Fibroblast of skin of abdomen (primary cell): ENCODE measurements at regions not wholly inside any gene's neighbourhood (a gene's known extent, or its start where the extent isn't known, plus 50 kb on each side); places are given as distances from the start of the nearest gene placed in this dataset.

Experiments used
- DNase-seq: peaks from one replicate; pipeline ENCODE4 v3.0.0-alpha.2; 2013

DNA sequence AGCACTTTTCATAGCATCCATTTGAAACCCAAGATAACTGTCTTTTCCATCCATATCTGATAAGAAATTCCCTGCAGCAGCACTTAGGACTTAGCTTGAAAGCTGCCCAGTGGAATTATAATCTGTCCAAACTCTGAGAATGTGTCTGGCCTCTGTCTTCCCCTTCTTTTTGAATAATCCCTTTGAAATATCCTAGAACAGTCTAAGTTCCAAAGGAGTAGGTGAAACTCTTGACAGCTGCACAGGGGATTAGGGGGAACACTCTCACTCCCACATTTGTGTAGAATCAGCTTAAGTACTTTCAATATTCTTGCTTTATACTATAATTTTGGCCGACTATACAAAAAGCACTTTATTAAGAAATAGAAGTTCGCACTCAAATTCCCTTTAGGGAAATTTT, 157.7 kb downstream of the PAPSS1 start:
- no peak for DNase-seq

DNA sequence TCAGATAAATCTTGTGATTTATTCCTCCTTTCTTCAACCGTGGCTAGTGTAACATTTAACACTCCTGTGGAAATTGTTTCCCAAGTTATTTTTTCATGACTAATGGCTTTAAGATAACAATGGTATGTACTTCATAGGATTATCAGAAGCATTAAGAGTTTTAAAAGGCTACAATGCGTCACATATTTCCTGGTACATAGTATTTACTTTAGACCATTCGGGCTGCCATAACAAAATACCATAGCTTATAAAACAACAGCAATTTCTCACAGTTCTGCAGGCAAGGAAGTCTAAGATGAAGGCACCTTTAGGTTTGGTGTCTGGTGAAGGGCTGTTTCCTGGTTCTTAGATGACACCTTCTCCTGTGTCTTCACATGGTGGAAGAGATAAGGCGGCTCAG, 158.6 kb downstream of the PAPSS1 start:
- peak; percentile 32 for DNase-seq

DNA sequence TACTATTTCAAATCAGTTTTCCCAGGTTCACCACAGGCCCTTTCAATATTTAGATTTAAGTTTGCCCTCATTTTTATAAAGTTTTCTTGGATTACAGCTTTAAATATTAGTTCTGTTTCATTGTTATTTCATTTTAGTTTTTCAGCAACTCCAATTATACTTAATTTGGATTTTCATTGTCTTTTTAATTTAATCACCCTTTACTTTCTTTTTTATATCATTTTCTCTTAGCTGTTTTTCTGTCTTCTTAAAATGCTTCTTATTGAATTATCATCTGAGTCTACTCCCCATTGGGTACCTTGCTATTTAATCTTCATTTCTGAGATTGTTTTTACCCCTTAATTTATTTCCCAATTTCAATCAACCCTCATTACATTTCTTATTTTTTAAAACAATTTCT, 160.4 kb downstream of the PAPSS1 start:
- DNase-seq = no peak

DNA sequence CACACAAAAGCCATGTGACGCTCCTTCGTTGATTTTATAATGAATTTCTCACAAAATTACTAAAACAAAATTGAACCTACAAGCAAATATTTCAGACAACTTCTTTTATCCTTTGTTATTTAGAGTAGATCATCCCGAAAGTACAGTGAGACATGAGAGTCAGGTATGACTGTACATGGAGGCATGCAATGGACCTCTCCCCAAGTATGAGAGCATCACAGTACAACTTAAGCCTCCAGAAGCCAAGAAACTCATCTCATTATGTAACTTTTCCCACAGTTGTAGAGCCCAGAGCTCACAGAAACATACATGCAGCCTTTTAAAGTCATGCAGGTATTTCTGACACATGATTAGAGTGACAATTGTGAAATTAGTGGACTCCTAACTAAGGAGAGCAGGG, 167.7 kb downstream of the PAPSS1 start:
- no peak for DNase-seq

DNA sequence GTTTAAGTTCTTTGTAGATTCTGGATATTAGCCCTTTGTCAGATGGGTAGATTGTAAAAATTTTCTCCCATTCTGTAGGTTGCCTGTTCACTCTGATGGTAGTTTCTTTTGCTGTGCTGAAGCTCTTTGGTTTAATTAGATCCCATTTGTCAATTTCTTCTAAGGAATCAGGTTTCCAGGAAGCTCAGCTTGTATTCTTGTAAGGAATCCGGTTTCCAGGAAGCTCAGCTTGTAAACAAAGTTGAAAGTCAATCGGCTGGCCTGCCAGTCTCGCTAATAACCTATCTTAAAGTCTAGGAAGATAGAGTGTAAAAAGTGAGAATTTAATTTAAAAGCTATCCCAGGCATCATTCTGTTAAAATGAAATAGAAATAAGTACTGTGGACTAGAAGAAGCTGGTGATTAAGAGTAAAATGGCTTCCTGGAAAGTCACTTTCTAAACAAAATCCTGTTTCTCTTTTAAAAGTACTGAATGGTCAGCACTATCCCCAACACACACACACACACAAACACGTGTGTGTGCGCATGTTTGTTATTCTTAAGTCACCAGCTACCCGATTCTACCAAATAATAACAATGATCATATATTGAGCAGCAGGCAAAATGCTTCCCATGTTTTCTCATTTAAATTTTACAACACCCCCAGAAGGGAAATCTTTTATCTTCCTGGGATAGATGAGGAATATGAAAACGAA, 171.7 kb downstream of the PAPSS1 start:
- DNase-seq = no peak

DNA sequence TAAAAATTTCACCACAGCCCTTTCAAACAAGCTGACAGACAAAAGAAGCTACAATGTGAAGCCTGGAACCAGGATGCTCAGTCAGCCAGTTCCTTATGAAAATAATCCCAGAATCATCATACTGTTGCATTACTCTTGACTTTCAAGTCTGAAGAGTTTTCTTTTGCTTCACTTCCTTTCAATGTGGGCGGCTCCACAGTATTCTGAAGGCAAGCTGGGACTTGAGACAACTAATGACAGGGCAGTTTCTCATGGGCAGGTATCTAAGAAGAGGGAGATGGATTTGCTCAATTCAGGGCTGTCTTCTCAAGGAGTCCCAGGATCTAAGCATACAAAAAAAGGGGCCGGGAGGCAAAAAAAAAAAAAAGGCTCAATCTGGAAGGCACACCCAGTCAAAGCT, 173.4 kb downstream of the PAPSS1 start:
- no peak for DNase-seq

DNA sequence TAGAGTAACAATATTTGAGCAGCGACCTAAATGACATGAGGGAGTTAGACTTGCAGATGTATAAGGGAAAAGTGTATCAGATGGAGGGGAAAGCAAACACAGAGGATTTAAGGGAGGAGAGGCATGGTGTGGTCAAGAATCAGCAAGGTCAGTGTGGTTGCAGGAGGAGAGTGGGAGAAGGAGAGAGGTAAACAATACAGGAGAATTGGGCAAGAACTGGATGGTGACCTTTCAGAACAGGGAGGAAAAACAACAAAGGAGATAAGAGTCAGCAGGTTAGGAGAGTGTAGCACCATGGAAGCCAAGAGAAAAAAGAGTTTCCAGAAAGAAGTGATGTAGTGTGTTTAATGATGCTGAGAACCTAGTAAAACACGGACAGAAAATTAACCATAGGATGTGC, 178.5 kb downstream of the PAPSS1 start:
- DNase-seq = no peak

DNA sequence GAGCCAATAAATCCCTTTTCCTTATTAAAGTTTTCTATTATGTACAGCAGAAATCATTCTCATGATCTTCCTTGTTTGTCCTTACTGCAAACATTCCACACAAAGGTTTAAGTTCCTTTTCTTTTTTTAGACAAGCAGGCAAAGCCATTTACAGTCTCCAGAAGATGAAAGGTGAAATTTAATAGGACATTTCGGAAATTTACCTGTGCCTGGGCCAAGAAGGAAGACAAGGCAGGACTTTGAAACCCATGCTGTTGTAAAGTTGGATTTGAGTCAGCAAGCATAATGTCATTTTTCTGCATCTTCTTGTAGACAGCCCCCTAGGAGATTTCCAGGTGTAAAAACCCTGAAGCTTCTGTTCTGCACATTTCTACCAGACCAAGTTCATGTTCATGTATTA, 188.1 kb downstream of the PAPSS1 start:
- DNase-seq = no peak

DNA sequence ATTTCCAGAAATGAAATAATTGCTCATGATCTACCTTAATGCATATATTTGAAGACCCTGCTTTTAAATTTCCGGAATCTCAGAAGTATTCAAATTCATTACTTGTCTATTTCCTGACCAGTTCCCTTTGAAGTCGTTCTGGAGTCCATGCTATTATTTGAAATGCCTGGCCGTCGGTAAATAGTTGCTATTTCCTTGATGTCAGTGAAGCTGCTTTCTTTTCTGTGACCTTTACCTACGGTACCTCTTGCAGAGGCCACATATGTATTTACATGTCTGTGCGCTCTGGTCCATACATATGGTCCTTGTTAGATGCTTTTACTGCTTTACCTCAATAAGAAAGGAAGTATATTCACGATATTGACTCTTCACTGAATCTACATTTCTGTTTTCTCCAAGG, 199.7 kb downstream of the PAPSS1 start:
- DNase-seq = no peak

DNA sequence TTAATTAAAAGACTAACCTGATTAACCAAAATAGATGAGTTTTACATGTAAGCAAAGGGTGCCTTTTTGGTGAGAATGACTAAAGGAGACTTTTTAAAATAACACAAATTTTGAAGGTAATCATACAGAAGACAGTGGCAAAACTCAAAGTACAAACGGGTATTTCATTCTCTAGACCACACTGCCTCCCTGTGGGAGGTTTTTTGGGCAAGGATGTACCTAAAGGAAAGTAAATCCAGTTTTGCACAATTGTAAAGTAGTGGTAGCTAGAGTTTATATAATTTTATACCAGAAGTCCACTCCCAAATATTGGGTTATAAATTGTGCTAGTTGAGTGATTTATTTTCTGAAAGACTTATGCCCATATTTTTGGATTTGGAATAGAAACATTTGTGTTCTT, 201.0 kb downstream of the PAPSS1 start:
- DNase-seq = peak; percentile 52

DNA sequence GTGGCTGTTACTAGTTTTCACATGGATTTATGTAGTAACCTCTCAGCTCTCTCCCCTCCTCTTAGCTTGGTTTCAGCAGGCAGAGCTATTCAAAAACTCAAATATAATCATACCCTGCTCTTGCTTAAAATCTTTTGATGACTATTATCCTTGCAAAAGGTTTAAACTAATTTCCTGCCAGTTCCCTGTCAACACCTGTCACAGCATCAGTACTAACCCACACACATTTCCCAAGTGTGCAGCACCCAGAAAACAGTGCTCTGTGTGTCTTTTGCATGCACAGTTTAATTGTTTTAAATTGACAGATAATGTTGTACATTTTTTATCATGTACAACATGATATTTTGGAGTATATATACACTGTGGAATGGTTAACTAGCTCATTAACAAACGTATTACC, 202.0 kb downstream of the PAPSS1 start:
- no peak for DNase-seq

DNA sequence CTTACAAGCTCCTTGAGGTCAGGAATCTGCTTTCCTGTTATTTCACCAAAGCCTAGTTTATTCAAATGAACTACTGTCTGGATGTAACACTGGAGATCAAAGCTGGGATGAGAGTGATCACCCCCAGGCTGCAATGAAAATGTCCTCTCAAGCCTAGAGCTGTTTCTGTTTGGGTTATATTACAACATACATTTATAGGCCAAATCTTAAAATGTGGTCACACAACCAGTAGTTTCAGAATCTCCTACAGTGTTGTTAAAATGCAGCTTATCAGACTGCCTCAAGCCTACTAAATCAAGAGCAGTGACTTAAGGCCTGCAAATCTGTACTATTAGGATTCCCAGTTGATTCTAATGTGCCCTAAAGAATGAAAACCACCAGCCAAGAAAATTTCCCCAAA, 207.5 kb downstream of the PAPSS1 start:
- no peak for DNase-seq

DNA sequence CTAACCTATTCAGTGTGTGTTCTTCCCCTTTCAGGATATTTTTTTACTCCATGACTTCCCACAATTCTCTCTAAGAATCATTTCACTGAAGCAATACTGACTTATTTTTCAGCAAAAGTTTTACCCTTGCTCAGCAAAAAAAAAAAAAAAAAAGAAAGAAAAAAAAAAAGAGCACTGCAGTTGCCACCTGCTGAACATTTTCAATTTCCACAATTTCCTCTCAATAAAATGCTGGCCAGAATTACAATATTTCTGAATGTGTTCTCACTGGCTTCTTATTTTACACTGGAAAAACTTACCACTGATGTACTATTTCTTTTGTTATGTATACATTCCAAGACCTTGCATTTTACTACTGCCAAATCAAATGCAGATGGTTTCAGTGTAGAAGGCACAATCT, 210.4 kb downstream of the PAPSS1 start:
- DNase-seq = no peak

DNA sequence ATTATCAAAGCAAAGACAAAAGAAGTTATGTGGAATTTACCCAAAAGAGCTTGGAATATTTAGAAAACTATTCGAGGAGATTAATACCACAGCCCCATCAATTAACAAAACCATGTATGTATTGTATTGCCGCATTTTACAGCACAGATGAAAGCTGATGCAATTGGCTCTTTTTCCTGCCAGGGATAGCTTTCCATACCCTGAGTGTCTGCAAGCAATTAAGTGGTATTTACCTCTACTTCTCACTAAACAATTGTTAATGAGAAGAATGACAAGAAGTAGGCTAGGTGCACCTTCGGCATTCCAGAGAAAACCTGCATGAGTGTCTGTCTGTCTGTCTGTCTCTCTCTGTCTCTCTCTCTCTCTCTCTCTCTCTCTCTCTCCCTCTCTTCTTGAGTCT, 219.5 kb downstream of the PAPSS1 start:
- peak; percentile 18 for DNase-seq

DNA sequence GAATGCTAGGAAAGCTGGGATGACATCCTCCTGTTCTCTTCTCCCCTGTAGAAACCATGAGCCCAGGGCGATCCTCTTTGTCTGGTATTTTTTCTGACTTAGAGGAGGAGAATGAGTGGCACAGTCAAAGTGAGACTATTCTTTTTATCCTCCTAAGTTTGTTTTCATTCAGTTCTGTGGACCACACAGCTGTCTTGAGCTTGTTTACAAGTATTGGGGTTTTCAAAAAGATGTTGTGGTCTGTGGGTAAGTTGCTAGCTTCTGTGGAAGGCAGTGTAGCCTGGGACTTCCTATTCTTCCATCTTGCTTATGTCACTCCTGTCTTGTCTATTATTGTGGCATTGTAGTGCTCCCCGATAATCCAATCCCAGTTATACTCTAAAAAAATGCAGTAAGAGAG, 223.0 kb downstream of the PAPSS1 start:
- DNase-seq = no peak

DNA sequence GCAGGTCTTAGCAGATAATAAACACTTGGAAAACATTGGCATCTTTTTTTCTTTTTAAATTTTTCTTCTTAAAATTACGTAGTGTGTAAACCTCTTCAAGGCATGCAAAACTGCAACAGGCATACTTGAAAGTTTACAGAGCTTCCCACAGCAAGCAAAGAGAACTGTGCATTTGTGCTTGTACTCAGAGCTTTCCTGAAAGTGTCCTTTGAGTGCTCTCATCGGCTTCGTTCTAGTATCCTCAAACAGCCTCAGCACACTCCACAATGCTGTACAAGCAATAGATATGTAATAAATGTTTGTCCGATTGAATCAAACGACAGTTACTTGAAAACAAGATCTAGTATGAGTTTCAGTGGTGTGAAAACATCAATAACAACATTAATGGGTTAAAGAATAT, 227.5 kb downstream of the PAPSS1 start:
- DNase-seq = no peak

DNA sequence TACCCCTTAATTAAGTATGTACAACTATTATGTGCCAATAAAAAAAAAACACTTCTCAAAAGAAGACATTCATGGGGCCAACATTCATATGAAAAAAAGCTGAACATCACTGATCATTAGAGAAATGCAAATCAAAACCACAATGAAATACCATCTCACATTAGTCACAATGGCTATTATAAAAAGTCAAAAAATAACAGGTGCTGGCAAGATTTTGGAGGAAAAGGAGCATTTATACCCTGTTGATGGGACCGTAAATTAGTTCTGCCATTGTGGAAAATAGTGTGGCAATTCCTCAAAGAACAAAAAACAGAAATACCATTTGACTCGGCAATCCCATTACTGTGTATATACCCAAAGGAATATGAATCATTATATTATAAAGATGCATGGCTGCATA, 229.9 kb downstream of the PAPSS1 start:
- DNase-seq = no peak

DNA sequence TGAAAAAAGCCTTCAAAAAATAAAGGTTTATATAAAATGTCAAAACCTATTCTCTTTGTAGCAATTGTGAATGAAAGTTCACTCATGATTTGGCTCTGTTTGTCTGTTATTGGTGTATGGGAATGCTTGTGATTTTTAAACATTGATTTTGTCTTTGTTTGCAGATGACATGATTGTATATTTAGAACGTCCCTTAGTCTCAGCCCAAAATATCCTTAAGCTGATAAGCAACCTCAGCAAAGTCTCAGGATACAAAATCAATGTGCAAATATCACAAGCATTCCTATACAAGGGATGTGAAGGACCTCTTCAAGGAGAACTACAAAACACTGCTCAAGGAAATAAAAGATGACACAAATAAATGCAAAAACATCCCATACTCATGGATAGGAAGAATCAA, 236.4 kb downstream of the PAPSS1 start:
- DNase-seq = peak; percentile 14

DNA sequence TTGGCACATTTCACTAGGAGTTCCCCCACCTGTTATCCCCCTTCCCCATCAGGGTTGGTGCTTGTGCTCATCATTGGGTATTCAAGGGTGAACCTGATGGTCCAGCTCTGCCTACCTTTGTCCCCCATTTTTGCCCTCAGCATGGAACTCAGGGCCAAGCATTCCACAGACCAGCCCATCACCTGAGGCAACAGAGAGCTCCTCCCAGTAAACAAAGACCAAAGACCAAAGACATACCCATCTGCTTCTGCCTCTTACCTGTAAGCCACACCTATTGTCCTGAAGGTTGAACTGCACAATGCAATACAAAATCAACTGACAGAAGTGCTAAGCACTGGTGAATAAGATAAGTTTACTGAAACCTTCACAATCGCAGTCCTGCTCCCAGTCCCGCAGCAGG, 237.5 kb downstream of the PAPSS1 start:
- DNase-seq = no peak

DNA sequence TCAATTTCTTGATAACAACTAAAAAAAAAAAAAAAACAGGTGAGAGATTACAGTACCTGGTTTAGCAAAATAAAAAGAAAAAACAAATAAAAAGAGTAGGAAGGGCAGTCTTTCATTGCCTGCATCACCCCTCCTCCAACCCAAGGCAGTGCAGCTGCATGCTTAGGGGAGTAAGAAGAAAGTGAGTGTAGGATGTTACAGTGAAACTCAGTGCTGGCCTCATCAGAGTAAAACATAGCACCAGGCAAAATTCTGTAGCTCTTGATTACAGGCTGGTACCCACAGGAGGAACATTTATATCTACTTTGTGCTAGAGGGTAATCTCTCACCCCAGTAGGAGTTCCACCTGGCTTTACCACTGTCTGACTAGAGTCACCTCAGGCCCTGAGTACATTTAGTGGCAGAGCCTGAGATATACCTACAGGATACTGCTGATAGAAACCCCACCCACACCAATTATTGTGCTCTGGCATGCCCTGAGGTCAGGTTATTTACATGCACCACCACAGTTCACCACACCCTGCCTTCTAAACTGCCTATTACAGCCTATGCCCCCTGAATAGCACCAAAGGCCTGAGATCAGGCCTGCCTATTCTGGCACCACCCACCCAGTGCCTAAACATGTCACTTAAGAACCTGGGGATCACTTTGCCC, 241.6 kb downstream of the PAPSS1 start:
- DNase-seq = no peak

DNA sequence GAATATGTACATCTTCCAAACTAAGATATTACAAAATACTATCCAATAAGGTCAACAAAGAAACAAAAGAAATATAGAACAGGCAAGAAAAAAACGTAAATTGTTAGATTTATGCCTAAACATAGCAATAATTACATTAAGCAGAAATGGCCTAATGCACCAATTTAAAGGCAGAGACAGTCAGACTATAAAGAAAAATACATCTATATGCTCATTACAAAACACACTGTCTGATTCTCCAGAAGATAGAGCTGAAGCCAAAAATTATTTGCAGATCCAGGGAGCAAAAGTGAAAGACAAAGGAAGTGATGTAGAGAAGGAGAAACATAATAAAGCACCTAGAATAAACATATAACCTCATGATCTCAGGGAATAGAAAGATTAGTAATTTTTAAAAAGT, 246.9 kb downstream of the PAPSS1 start:
- no peak for DNase-seq

DNA sequence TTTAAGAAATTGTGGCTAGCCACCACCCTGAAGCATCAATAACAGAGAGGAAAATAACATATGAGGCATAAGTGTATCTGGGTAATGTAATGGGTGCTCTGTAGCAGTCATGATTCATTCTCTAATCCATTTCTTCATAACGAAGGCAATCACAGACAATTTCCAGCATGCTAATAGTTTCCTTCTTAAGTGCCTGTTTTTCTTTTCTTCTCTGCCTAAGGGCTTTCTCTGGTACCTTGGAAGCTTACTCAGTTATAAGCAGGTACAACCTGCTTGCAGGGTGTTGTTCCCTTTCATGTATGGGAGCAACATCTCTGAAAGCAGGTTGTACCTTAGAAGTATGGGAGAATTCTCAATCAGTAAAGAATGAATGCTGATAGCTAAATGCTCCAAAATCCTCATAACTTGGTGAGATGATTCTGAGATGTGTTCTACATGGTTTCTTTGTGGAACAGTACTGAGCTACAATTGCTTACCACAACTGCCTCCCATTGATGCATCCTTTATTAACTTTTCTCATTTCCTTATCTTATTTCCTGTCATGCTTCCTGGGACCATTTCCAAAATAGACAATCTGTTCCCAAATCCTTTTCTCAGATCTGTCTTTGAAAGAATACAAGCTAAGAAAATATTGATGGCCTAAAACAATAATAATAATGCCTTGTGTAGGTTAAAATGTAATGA, 247.6 kb downstream of the PAPSS1 start:
- no peak for DNase-seq

DNA sequence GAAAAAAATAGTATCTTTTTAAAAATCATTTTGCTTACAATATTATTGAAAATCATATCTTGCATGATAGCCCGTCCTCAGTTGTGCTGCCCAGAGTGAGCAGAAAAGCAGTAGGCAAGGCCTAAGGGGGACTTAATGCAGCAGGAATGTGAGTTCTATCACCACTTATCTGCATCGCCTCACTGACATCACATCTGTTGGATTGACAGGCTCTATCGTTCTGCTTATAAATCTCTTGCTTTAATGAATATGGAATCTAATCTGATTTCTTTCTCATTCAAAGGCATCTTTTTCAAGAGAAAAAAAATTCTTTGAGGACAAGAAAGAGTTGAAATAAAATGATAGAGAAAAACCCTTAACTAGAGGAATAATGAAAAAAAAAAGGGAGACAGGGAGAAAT, 249.9 kb downstream of the PAPSS1 start:
- DNase-seq = no peak

DNA sequence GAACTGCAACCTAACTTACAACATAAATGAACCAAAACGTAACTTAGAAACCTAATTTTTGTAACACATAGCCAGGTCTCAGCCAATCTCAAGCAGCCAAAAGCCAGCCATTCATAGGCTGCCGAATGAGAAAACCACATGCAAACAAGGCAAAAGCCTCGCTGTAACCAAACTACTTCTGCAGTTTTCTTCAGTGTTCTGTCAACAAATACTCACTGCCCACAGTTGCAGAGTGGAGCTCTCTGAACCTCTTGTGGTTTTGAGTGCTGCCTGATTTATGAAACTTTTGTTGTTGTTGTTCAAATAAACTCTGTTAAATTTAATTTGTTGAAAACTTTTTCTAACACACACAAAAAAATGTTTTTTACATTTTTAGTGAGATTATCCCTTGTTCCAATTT, 251.2 kb downstream of the PAPSS1 start:
- DNase-seq = no peak
